ENCODE measurements at regions not wholly inside any gene's neighbourhood (a gene's known extent, or its start where the extent isn't known, plus 50 kb on each side); places are given as distances from the start of the nearest gene placed in this dataset.
A peak's percentile ranks its signal among the peaks of the same experiment; 100 is the strongest.

- H3K27me3 ChIP-seq (ENCODE audit: control insufficient read depth in 1 of 2, insufficient read depth in 2 of 2, low read length in 2 of 2): no peaks in the 10 kb centered on the region
- intact Hi-C loops (cut with micrococcal nuclease; ENCODE audit: unreplicated experiment) (no loop called here), in situ Hi-C loops (cut with HindIII; ENCODE audit: extremely low pct_ligation_motif_present, low pct_unique_long_range_greater_than_20kb) (no loop called here)
- no peaks in the 10 kb centered on the region for H3K9me3 ChIP-seq (ENCODE audit: low read length)
- no peak overlapping the region for H3K9ac ChIP-seq (ENCODE audit: insufficient read depth, low read depth, low read length)
- POLR2A ChIA-PET: no interaction called here
- no peak for FAIRE-seq
- no peak for ATAC-seq
- no peak overlapping the region for H2AFZ ChIP-seq (ENCODE audit: low read length)
- DNase-seq (ENCODE audit: low spot score): no peak
- 6% methylated on average over 7 of the region's 9 CpGs for WGBS (ENCODE audit: low lambda C conversion rate)
- H3K36me3 ChIP-seq (replicated peaks in 1 of 2; ENCODE audit: control insufficient read depth in 1 of 2, insufficient read depth in 2 of 2, low read length in 2 of 2): no peaks in the 10 kb centered on the region
- CTCF ChIA-PET (ENCODE audit: low intra/inter-chr PET ratio, low total read pairs): no interaction called here
- H3K4me1 ChIP-seq (ENCODE audit: insufficient read depth, low read length): no peaks in the 10 kb centered on the region
- H3K4me3 ChIP-seq (replicated peaks in 1 of 3; ENCODE audit: insufficient read depth in 1 of 3, low read depth in 2 of 3, low read length in 3 of 3): no peak overlapping the region
- H3K79me2 ChIP-seq (ENCODE audit: insufficient read depth, low read length): no peaks in the 10 kb centered on the region
- no peaks in the 10 kb centered on the region for H4K20me1 ChIP-seq (ENCODE audit: insufficient read depth, low read length)
- no peak overlapping the region for H3K27ac ChIP-seq (ENCODE audit: extremely low read length, insufficient read depth, low read length)
- no peak overlapping the region for H3K4me2 ChIP-seq (ENCODE audit: low read depth, low read length)
- TF ChIP-seq AHR (CRISPR knock-in tag; IDR thresholded peaks at IDR 0.05) (no peak), ZNF567 (CRISPR knock-in tag; IDR thresholded peaks at IDR 0.05; ENCODE audit: borderline replicate concordance) (no peak), ZNF234 (CRISPR knock-in tag; conservative IDR thresholded peaks at IDR 0.05) (no peak), ZFY (CRISPR knock-in tag; IDR thresholded peaks at IDR 0.05) (no peak), MIER2 (CRISPR knock-in tag; IDR thresholded peaks at IDR 0.05) (no peak), ZNF709 (CRISPR knock-in tag; IDR thresholded peaks at IDR 0.05) (no peak), MAZ (IDR thresholded peaks at IDR 0.05; ENCODE audit: borderline replicate concordance, low read depth, low read length) (no peak), MAZ (CRISPR knock-in tag; IDR thresholded peaks at IDR 0.05; ENCODE audit: low read depth) (no peak)
- no TSS peak for BruUV-seq (replicated peaks)
Measured at GRCh38 chr18:70671889-70672565, 383.2 kb downstream of the SOCS6 start.

GRCh38 chr18:70666936-70667335, 378.1 kb downstream of the SOCS6 start:
- no peak for ATAC-seq
- intact Hi-C loops (cut with micrococcal nuclease; ENCODE audit: unreplicated experiment) (no loop called here), in situ Hi-C loops (cut with HindIII; ENCODE audit: extremely low pct_ligation_motif_present, low pct_unique_long_range_greater_than_20kb) (no loop called here)
- H3K36me3 ChIP-seq (replicated peaks in 1 of 2; ENCODE audit: control insufficient read depth in 1 of 2, insufficient read depth in 2 of 2, low read length in 2 of 2): no peaks in the 10 kb centered on the region
- H4K20me1 ChIP-seq (ENCODE audit: insufficient read depth, low read length): no peaks in the 10 kb centered on the region
- no peaks in the 10 kb centered on the region for H3K9me3 ChIP-seq (ENCODE audit: low read length)
- H3K79me2 ChIP-seq (ENCODE audit: insufficient read depth, low read length): no peaks in the 10 kb centered on the region
- CTCF ChIA-PET (ENCODE audit: low intra/inter-chr PET ratio, low total read pairs): no interaction called here
- H3K4me3 ChIP-seq (replicated peaks in 1 of 3; ENCODE audit: insufficient read depth in 1 of 3, low read depth in 2 of 3, low read length in 3 of 3): no peak overlapping the region
- H3K4me1 ChIP-seq (ENCODE audit: insufficient read depth, low read length): no peaks in the 10 kb centered on the region
- no peak for DNase-seq (ENCODE audit: low spot score)
- H2AFZ ChIP-seq (ENCODE audit: low read length): no peak overlapping the region
- no peak overlapping the region for H3K4me2 ChIP-seq (ENCODE audit: low read depth, low read length)
- H3K27me3 ChIP-seq (ENCODE audit: control insufficient read depth in 1 of 2, insufficient read depth in 2 of 2, low read length in 2 of 2): no peaks in the 10 kb centered on the region
- no peak overlapping the region for H3K9ac ChIP-seq (ENCODE audit: insufficient read depth, low read depth, low read length)
- POLR2A ChIA-PET: no interaction called here
- H3K27ac ChIP-seq (ENCODE audit: extremely low read length, insufficient read depth, low read length): no peak overlapping the region
- BruUV-seq (replicated peaks): no TSS peak
- FAIRE-seq: no peak
- TF ChIP-seq FOSL1 (CRISPR knock-in tag; IDR thresholded peaks at IDR 0.05; ENCODE audit: borderline replicate concordance) (no peak), CAMTA2 (CRISPR knock-in tag; IDR thresholded peaks at IDR 0.05; ENCODE audit: borderline replicate concordance) (no peak), HNRNPK (IDR thresholded peaks at IDR 0.05; ENCODE audit: low read depth, low read length, poor library complexity, severe bottlenecking) (peak; percentile 95), ESRRA (CRISPR knock-in tag; IDR thresholded peaks at IDR 0.05; ENCODE audit: low read depth) (no peak), SOX13 (IDR thresholded peaks at IDR 0.05) (no peak), SOX13 (CRISPR knock-in tag; conservative IDR thresholded peaks at IDR 0.05 in 1 of 2, IDR thresholded peaks at IDR 0.05 in 1 of 2) (no peak)

Measured in HepG2 (cell line).